ENCODE measurements at regions not wholly inside any gene's neighbourhood (a gene's known extent, or its start where the extent isn't known, plus 50 kb on each side); places are given as distances from the start of the nearest gene placed in this dataset.

- TF ChIP-seq CTCF (IDR thresholded peaks at IDR 0.05): no peak
- no peak for TF ChIP-seq POLR2A (IDR thresholded peaks at IDR 0.05)
- no peak for TF ChIP-seq POLR2AphosphoS5 (IDR thresholded peaks at IDR 0.05)
Measured at GRCh38 chr2:146541896-146542295, 1302.9 kb upstream of the ACVR2A start.
